Gastroesophageal sphincter (tissue), 3 donors: ENCODE measurements at regions not wholly inside any gene's neighbourhood (a gene's known extent, or its start where the extent isn't known, plus 50 kb on each side); places are given as distances from the start of the nearest gene placed in this dataset.

Experiments
- CTCF ChIP-seq, 4 experiments: fragments of 200-600 bp in 2 of 4; fragments of 450-650 bp in 2 of 4; sonication (generic) in 1 of 4; IDR thresholded peaks; one replicate each; pipeline ENCODE4 v1.5.1; 2017 to 2019; ENCODE audit warnings: antibody characterized with exemption in 4 of 4, mild to moderate bottlenecking in 2 of 4, moderate library complexity in 2 of 4
- EP300 ChIP-seq: sonication (generic); formaldehyde crosslinking; IDR thresholded peaks from one replicate; pipeline ENCODE4 v1.6.1; 2017; ENCODE audit warnings: antibody characterized with exemption, mild to moderate bottlenecking
- POLR2A ChIP-seq, 2 donors: fragments of 450-650 bp; IDR thresholded peaks; one replicate each; pipeline ENCODE4 v1.6.1; 2017; ENCODE audit warnings: antibody characterized with exemption in 2 of 2, mild to moderate bottlenecking in 2 of 2, moderate library complexity in 1 of 2
- POLR2AphosphoS5 ChIP-seq: sonication (generic); formaldehyde crosslinking; IDR thresholded peaks from one replicate; pipeline ENCODE4 v1.6.1; 2017; ENCODE audit warnings: antibody characterized with exemption

- TF ChIP-seq CTCF (IDR thresholded peaks at IDR 0.05), result no peak
- no peak for TF ChIP-seq POLR2A (IDR thresholded peaks at IDR 0.05)
- TF ChIP-seq POLR2AphosphoS5, result no peak
- no peak for TF ChIP-seq EP300
Measured at GRCh38 chr3:76735152-76735551, 304.7 kb upstream of the ROBO2 start.
